CD14-positive monocyte (primary cell): ENCODE measurements at regions not wholly inside any gene's neighbourhood (a gene's known extent, or its start where the extent isn't known, plus 50 kb on each side); places are given as distances from the start of the nearest gene placed in this dataset.

ENCODE experiments used
- DNase-seq, 3 donors: peaks; one replicate each; pipeline ENCODE4 v3.0.0-alpha.2; 2011 to 2022
- H2AFZ ChIP-seq: 2 replicates; pipeline ENCODE4 v1.6.0; 2012; ENCODE audit warnings: mild to moderate bottlenecking, low read depth, low read length, inconsistent platforms; ENCODE audit not compliant: insufficient read depth, poor library complexity, severe bottlenecking
- H3K27ac ChIP-seq, 2 donors: 1 replicate in 1 of 2; 2 replicates in 1 of 2; pipeline ENCODE4 v1.5.1; 2012 to 2013; ENCODE audit warnings: low read length in 2 of 2, control low read depth in 1 of 2, inconsistent platforms in 1 of 2, low read depth in 1 of 2, mild to moderate bottlenecking in 1 of 2
- H3K27me3 ChIP-seq, 2 donors: one replicate each; pipeline versions ENCODE4 v1.6.0 to v1.6.1; 2011 to 2013; ENCODE audit warnings: low read length in 2 of 2; ENCODE audit not compliant: control insufficient read depth in 2 of 2, insufficient read depth in 2 of 2
- H3K36me3 ChIP-seq, 2 donors: replicated peaks in 1 of 2; 1 replicate in 1 of 2; 2 replicates in 1 of 2; pipeline versions ENCODE4 v1.5.1 to v1.6.1; 2012 to 2013; ENCODE audit warnings: low read length in 2 of 2, control low read depth in 1 of 2, inconsistent platforms in 1 of 2, mild to moderate bottlenecking in 1 of 2; ENCODE audit not compliant: insufficient read depth in 2 of 2, control insufficient read depth in 1 of 2
- H3K4me1 ChIP-seq, 2 donors: 1 replicate in 1 of 2; 2 replicates in 1 of 2; pipeline versions ENCODE4 v1.5.1 to v1.6.1; 2012 to 2013; ENCODE audit warnings: low read length in 2 of 2, control low read depth in 1 of 2, inconsistent platforms in 1 of 2, mild to moderate bottlenecking in 1 of 2, moderate library complexity in 1 of 2; ENCODE audit not compliant: insufficient read depth in 2 of 2, control insufficient read depth in 1 of 2
- H3K4me2 ChIP-seq: replicated peaks from 2 replicates; pipeline ENCODE3; 2012; ENCODE audit warnings: low read length, moderate library complexity, mild to moderate bottlenecking; ENCODE audit not compliant: poor library complexity, severe bottlenecking; ENCODE audit errors: extremely low read depth
- H3K4me3 ChIP-seq, 3 experiments: fragments of 200-600 bp in 1 of 3; sonication (generic) in 1 of 3; replicated peaks in 1 of 3; 1 replicate in 2 of 3; 2 replicates in 1 of 3; pipeline ENCODE4 v1.5.1; 2011 to 2013; ENCODE audit warnings: low read length in 3 of 3, mild to moderate bottlenecking in 3 of 3, control low read depth in 2 of 3, low read depth in 2 of 3, inconsistent platforms in 1 of 3, moderate library complexity in 1 of 3
- H3K79me2 ChIP-seq: 2 replicates; pipeline ENCODE4 v1.6.0; 2012; ENCODE audit warnings: mild to moderate bottlenecking, control low read depth, inconsistent platforms, low read length, moderate library complexity; ENCODE audit not compliant: insufficient read depth
- H3K9ac ChIP-seq: 2 replicates; pipeline ENCODE4 v1.6.0; 2017; ENCODE audit warnings: low read length, mild to moderate bottlenecking; ENCODE audit not compliant: insufficient read depth, poor library complexity, severe bottlenecking
- H3K9me3 ChIP-seq, 2 donors: replicated peaks in 1 of 2; 1 replicate in 1 of 2; 2 replicates in 1 of 2; pipeline versions ENCODE4 v1.5.1 to v1.6.1; 2012 to 2013; ENCODE audit warnings: low read length in 2 of 2, control low read depth in 1 of 2; ENCODE audit not compliant: control insufficient read depth in 1 of 2, insufficient read depth in 1 of 2
- H4K20me1 ChIP-seq: 2 replicates; pipeline ENCODE4 v1.6.0; 2012; ENCODE audit warnings: mild to moderate bottlenecking, low read length, control low read depth, moderate library complexity; ENCODE audit not compliant: insufficient read depth
- H3K27ac Mint-ChIP-seq, 7 donors: one replicate each; pipeline ENCODE4 v1.8.0; 2020; ENCODE audit warnings: mild to moderate bottlenecking in 7 of 7, mixed read lengths in 7 of 7, moderate library complexity in 6 of 7, inconsistent platforms in 2 of 7
- H3K27me3 Mint-ChIP-seq, 3 donors: one replicate each; pipeline ENCODE4 v1.8.0; 2021 to 2022; ENCODE audit warnings: low read depth in 3 of 3, mild to moderate bottlenecking in 3 of 3, mixed read lengths in 3 of 3, moderate library complexity in 3 of 3, inconsistent platforms in 1 of 3
- H3K36me3 Mint-ChIP-seq, 2 donors: one replicate each; pipeline ENCODE4 v1.8.0; 2020; ENCODE audit warnings: mixed read lengths in 2 of 2, inconsistent platforms in 1 of 2, mild to moderate bottlenecking in 1 of 2
- H3K4me1 Mint-ChIP-seq: one replicate; pipeline ENCODE4 v1.8.0; 2020; ENCODE audit warnings: mild to moderate bottlenecking, mixed read lengths
- H3K4me3 Mint-ChIP-seq, 2 donors: one replicate each; pipeline ENCODE4 v1.8.0; 2020; ENCODE audit warnings: mild to moderate bottlenecking in 2 of 2, mixed read lengths in 2 of 2, moderate library complexity in 1 of 2
- H3K9me3 Mint-ChIP-seq, 7 donors: one replicate each; pipeline ENCODE4 v1.8.0; 2020 to 2022; ENCODE audit warnings: mixed read lengths in 7 of 7, mild to moderate bottlenecking in 6 of 7, moderate library complexity in 6 of 7, inconsistent platforms in 2 of 7
- CTCF ChIP-seq: fragments of 200-600 bp; IDR thresholded peaks from one replicate; pipeline ENCODE4 v1.8.0; 2022; ENCODE audit warnings: antibody characterized with exemption, mild to moderate bottlenecking
- WGBS: methylation state at CpG from one replicate; pipeline ENCODE4 v1.1.5; 2013; ENCODE audit warnings: missing lambda C conversion rate; ENCODE audit not compliant: insufficient coverage; 5-methylcytosine and 5-hydroxymethylcytosine counted together
- intact Hi-C, 2 donors: fragments of 100-400 bp; cut with micrococcal nuclease; formaldehyde crosslinking; loops; one replicate each; pipeline versions ENCODE4 v1.15.0 to v1.15.1; 2023

- no peak overlapping the region for H3K4me2 ChIP-seq
- H4K20me1 ChIP-seq: no peaks in the 10 kb centered on the region
- H3K36me3 ChIP-seq: no peaks in the 10 kb centered on the region
- H3K4me3 Mint-ChIP-seq: peak overlapping the region in 1 of 2 donors; percentile 10
- peak overlapping the region; percentile 70 to 93 (median 88) for H3K27ac Mint-ChIP-seq
- no peak for TF ChIP-seq CTCF
- no peak overlapping the region for H3K4me3 ChIP-seq
- intact Hi-C loops: no loop called here
- no peaks in the 10 kb centered on the region for H3K79me2 ChIP-seq
- no peak overlapping the region for H3K9ac ChIP-seq
- WGBS: 32% methylated on average over 6 of the region's 7 CpGs
- H3K36me3 Mint-ChIP-seq: no peaks in the 10 kb centered on the region
- H2AFZ ChIP-seq: peak overlapping the region; percentile 62
- peak; percentile 58 to 60 (median 58) for DNase-seq
- H3K9me3 ChIP-seq: no peaks in the 10 kb centered on the region
- H3K27me3 ChIP-seq: no peaks in the 10 kb centered on the region
- peak overlapping the region; percentile 54 to 77 for H3K27ac ChIP-seq
- H3K4me1 Mint-ChIP-seq: peaks cover 43% of the 10 kb centered on the region
- peaks cover 29 to 32% of the 10 kb centered on the region in 2 donors for H3K4me1 ChIP-seq
- no peaks in the 10 kb centered on the region for H3K27me3 Mint-ChIP-seq
- H3K9me3 Mint-ChIP-seq: no peaks in the 10 kb centered on the region
Observed at GRCh38 chr10:89887830-89888229, 186.4 kb downstream of the KIF20B start.

GRCh38 chr10:89888321-89889070 is 187.1 kb downstream of the KIF20B start:
- no CpG with 5 or more reads among the region's 1 CpG for WGBS
- Histone ChIP-seq H3K4me1 (peaks cover 29 to 32% of the 10 kb centered on the region in 2 donors), H4K20me1 (no peaks in the 10 kb centered on the region), H3K9me3 (no peaks in the 10 kb centered on the region), H3K27ac (peak overlapping the region in 1 of 2 donors; percentile 77), H3K79me2 (no peaks in the 10 kb centered on the region), H2AFZ (no peak overlapping the region), H3K9ac (no peak overlapping the region), H3K27me3 (no peaks in the 10 kb centered on the region), H3K36me3 (no peaks in the 10 kb centered on the region), H3K4me2 (no peak overlapping the region), H3K4me3 (no peak overlapping the region)
- Mint-ChIP-seq H3K4me1 (peaks cover 39% of the 10 kb centered on the region), H3K9me3 (no peaks in the 10 kb centered on the region), H3K4me3 (peak overlapping the region in 1 of 2 donors; percentile 29), H3K36me3 (no peaks in the 10 kb centered on the region), H3K27me3 (peaks cover 0 to 2% (median 0%) of the 10 kb centered on the region in 3 donors), H3K27ac (peak overlapping the region; percentile 80 to 93 (median 91))
- TF ChIP-seq CTCF: no peak
- intact Hi-C loops: no loop called here
- peak; percentile 52 to 64 (median 57) for DNase-seq
